ENCODE measurements at regions not wholly inside any gene's neighbourhood (a gene's known extent, or its start where the extent isn't known, plus 50 kb on each side); places are given as distances from the start of the nearest gene placed in this dataset.

- TF ChIP-seq CTCF (IDR thresholded peaks at IDR 0.05) = no peak
- no peak for TF ChIP-seq POLR2AphosphoS5 (IDR thresholded peaks at IDR 0.05; ENCODE audit: low read depth, low read length)
- no peak for TF ChIP-seq REST (IDR thresholded peaks at IDR 0.05; ENCODE audit: insufficient read depth in 1 of 2, low read depth in 2 of 2, low read length in 1 of 2)
- TF ChIP-seq TCF7L2 (IDR thresholded peaks at IDR 0.05; ENCODE audit: low read depth, low read length) = no peak
Measured at GRCh38 chr13:94842901-94843300, 130.6 kb upstream of the SOX21 start.

Measured in Panc1 (cell line).